Brain pericyte (primary cell): ENCODE measurements at regions not wholly inside any gene's neighbourhood (a gene's known extent, or its start where the extent isn't known, plus 50 kb on each side); places are given as distances from the start of the nearest gene placed in this dataset.

ENCODE experiments used
- DNase-seq: peaks from one replicate; pipeline ENCODE4 v3.0.0-alpha.2; 2012; ENCODE audit warnings: low read depth, low spot score

- DNase-seq = no peak
These were observed 342.5 kb upstream of the JARID2 start for GRCh38 chr6:14903176-14904038.

- no peak for DNase-seq
These were observed 340.7 kb upstream of the JARID2 start for GRCh38 chr6:14905201-14905600.

GRCh38 chr6:14906621-14907020 is 339.2 kb upstream of the JARID2 start:
- DNase-seq = no peak

- DNase-seq = no peak
These were observed 334.9 kb upstream of the JARID2 start for GRCh38 chr6:14910692-14911547.

- no peak for DNase-seq
These were observed 333.6 kb upstream of the JARID2 start for GRCh38 chr6:14912226-14912625.

GRCh38 chr6:14912706-14913105 is 333.2 kb upstream of the JARID2 start:
- DNase-seq = no peak

- no peak for DNase-seq
These were observed 331.9 kb upstream of the JARID2 start for GRCh38 chr6:14913931-14914330.

GRCh38 chr6:14915888-14916832 is 329.7 kb upstream of the JARID2 start:
- no peak for DNase-seq

- no peak for DNase-seq
These were observed 328.6 kb upstream of the JARID2 start for GRCh38 chr6:14917109-14917910.

- no peak for DNase-seq
These were observed 327.5 kb upstream of the JARID2 start for GRCh38 chr6:14918200-14918907.

GRCh38 chr6:14919038-14919670 is 326.7 kb upstream of the JARID2 start:
- DNase-seq = no peak

GRCh38 chr6:14920276-14920675 is 325.6 kb upstream of the JARID2 start:
- no peak for DNase-seq

- DNase-seq = no peak
These were observed 324.7 kb upstream of the JARID2 start for GRCh38 chr6:14921170-14921569.

GRCh38 chr6:14921878-14922671 is 323.8 kb upstream of the JARID2 start:
- no peak for DNase-seq

GRCh38 chr6:14922706-14923460 is 323.0 kb upstream of the JARID2 start:
- DNase-seq = no peak

GRCh38 chr6:14924126-14925024 is 321.5 kb upstream of the JARID2 start:
- peak; percentile 13 for DNase-seq
